ENCODE measurements at regions not wholly inside any gene's neighbourhood (a gene's known extent, or its start where the extent isn't known, plus 50 kb on each side); places are given as distances from the start of the nearest gene placed in this dataset.

DNA sequence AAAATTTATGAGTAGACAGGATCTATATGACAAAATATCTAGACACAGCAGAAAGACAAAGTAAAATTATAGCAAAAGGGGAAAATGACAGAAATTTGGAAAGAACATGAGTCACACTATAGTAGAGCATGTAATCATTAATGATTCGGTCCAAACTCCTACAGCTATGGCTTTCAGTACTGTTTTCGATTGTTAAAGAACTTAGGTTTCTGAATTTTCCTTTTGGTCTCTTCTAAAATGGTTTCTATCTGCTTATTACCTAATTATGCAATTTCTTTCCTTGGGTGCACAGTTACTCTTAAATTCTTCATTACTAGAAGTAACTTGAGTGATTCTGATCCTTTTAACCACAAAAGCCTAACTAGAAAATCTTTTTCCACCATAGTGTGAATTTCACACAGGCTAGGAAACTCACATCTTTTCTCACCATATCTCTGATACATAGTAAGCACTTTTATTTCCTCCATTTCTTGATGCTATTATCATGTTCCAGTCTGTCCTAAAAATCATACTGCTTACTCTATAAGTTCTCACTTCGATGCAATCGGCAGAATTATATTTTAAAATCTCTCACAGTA is 1101.4 kb downstream of the PCDH9 start:
- no peak overlapping the region for H3K4me3 ChIP-seq (replicated peaks in 1 of 3; ENCODE audit: insufficient read depth in 1 of 3, low read depth in 2 of 3, low read length in 3 of 3)
- no peak overlapping the region for H3K27ac ChIP-seq (ENCODE audit: extremely low read length, insufficient read depth, low read length)
- TF ChIP-seq ZNF629 (CRISPR knock-in tag; conservative IDR thresholded peaks at IDR 0.05) (no peak), ZSCAN25 (CRISPR knock-in tag; IDR thresholded peaks at IDR 0.05) (no peak), TAF1 (CRISPR knock-in tag; IDR thresholded peaks at IDR 0.05) (no peak)
- TF ChIP-seq, protein P1, sequence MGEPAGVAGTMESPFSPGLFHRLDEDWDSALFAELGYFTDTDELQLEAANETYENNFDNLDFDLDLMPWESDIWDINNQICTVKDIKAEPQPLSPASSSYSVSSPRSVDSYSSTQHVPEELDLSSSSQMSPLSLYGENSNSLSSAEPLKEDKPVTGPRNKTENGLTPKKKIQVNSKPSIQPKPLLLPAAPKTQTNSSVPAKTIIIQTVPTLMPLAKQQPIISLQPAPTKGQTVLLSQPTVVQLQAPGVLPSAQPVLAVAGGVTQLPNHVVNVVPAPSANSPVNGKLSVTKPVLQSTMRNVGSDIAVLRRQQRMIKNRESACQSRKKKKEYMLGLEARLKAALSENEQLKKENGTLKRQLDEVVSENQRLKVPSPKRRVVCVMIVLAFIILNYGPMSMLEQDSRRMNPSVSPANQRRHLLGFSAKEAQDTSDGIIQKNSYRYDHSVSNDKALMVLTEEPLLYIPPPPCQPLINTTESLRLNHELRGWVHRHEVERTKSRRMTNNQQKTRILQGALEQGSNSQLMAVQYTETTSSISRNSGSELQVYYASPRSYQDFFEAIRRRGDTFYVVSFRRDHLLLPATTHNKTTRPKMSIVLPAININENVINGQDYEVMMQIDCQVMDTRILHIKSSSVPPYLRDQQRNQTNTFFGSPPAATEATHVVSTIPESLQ (CRISPR knock-in tag; conservative IDR thresholded peaks at IDR 0.05) = no peak
- TF ChIP-seq, protein P2, sequence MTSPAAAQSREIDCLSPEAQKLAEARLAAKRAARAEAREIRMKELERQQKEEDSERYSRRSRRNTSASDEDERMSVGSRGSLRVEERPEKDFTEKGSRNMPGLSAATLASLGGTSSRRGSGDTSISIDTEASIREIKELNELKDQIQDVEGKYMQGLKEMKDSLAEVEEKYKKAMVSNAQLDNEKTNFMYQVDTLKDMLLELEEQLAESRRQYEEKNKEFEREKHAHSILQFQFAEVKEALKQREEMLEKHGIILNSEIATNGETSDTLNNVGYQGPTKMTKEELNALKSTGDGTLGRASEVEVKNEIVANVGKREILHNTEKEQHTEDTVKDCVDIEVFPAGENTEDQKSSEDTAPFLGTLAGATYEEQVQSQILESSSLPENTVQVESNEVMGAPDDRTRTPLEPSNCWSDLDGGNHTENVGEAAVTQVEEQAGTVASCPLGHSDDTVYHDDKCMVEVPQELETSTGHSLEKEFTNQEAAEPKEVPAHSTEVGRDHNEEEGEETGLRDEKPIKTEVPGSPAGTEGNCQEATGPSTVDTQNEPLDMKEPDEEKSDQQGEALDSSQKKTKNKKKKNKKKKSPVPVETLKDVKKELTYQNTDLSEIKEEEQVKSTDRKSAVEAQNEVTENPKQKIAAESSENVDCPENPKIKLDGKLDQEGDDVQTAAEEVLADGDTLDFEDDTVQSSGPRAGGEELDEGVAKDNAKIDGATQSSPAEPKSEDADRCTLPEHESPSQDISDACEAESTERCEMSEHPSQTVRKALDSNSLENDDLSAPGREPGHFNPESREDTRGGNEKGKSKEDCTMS (CRISPR knock-in tag; conservative IDR thresholded peaks at IDR 0.05) = no peak
- TF ChIP-seq, protein P3, sequence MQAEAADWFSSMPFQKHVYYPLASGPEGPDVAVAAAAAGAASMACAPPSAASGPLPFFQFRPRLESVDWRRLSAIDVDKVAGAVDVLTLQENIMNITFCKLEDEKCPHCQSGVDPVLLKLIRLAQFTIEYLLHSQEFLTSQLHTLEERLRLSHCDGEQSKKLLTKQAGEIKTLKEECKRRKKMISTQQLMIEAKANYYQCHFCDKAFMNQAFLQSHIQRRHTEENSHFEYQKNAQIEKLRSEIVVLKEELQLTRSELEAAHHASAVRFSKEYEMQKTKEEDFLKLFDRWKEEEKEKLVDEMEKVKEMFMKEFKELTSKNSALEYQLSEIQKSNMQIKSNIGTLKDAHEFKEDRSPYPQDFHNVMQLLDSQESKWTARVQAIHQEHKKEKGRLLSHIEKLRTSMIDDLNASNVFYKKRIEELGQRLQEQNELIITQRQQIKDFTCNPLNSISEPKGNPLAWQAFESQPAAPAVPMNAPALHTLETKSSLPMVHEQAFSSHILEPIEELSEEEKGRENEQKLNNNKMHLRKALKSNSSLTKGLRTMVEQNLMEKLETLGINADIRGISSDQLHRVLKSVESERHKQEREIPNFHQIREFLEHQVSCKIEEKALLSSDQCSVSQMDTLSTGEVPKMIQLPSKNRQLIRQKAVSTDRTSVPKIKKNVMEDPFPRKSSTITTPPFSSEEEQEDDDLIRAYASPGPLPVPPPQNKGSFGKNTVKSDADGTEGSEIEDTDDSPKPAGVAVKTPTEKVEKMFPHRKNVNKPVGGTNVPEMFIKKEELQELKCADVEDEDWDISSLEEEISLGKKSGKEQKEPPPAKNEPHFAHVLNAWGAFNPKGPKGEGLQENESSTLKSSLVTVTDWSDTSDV (CRISPR knock-in tag; IDR thresholded peaks at IDR 0.05) = no peak
- ATAC-seq = no peak
- CTCF ChIA-PET (ENCODE audit: low intra/inter-chr PET ratio, low total read pairs) = no interaction called here
- BruUV-seq (replicated peaks) = no TSS peak
- no peaks in the 10 kb centered on the region for H3K4me1 ChIP-seq (ENCODE audit: insufficient read depth, low read length)
- DNase-seq (ENCODE audit: low spot score) = no peak
- H3K27me3 ChIP-seq (ENCODE audit: control insufficient read depth in 1 of 2, insufficient read depth in 2 of 2, low read length in 2 of 2) = no peaks in the 10 kb centered on the region
- intact Hi-C loops (cut with micrococcal nuclease; ENCODE audit: unreplicated experiment) = no loop called here
- POLR2A ChIA-PET = no interaction called here
- in situ Hi-C loops (cut with HindIII; ENCODE audit: extremely low pct_ligation_motif_present, low pct_unique_long_range_greater_than_20kb) = no loop called here
- no peak overlapping the region for H2AFZ ChIP-seq (ENCODE audit: low read length)
- H3K4me2 ChIP-seq (ENCODE audit: low read depth, low read length) = no peak overlapping the region
- H3K79me2 ChIP-seq (ENCODE audit: insufficient read depth, low read length) = no peaks in the 10 kb centered on the region
- no peak overlapping the region for H3K9ac ChIP-seq (ENCODE audit: insufficient read depth, low read depth, low read length)
- H4K20me1 ChIP-seq (ENCODE audit: insufficient read depth, low read length) = no peaks in the 10 kb centered on the region
- H3K36me3 ChIP-seq (replicated peaks in 1 of 2; ENCODE audit: control insufficient read depth in 1 of 2, insufficient read depth in 2 of 2, low read length in 2 of 2) = no peaks in the 10 kb centered on the region
- WGBS (ENCODE audit: low lambda C conversion rate) = 8% methylated on average over 4 of the region's 4 CpGs
- no peaks in the 10 kb centered on the region for H3K9me3 ChIP-seq (ENCODE audit: low read length)
- FAIRE-seq = no peak
